Activated CD4-positive, alpha-beta T cell treated with anti-CD3 and anti-CD28 coated beads, Interleukin-2, amount 10 ng/mL, durations not matched to agents 7 days and 5 days (primary cell): ENCODE measurements at regions not wholly inside any gene's neighbourhood (a gene's known extent, or its start where the extent isn't known, plus 50 kb on each side); places are given as distances from the start of the nearest gene placed in this dataset.

Experiments
- CTCF ChIA-PET: fragments of 350-600 bp; sonication (Branson Sonifier 250); formaldehyde crosslinking; loops from one replicate; lab custom pipeline; 2021; ENCODE audit warnings: antibody characterized with exemption; lab: Charles Lee
- POLR2A ChIA-PET: fragments of 350-600 bp; sonication (Branson Sonifier 250); formaldehyde crosslinking; loops from one replicate; lab custom pipeline; 2021; ENCODE audit warnings: antibody characterized with exemption; lab: Charles Lee
- DNase-seq: peaks from one replicate; pipeline ENCODE4 v3.0.0-alpha.2; 2020
- H3K27ac Mint-ChIP-seq: one replicate; pipeline ENCODE4 v1.8.0; 2021; ENCODE audit warnings: mild to moderate bottlenecking, moderate library complexity, mixed read lengths
- H3K27me3 Mint-ChIP-seq: one replicate; pipeline ENCODE4 v1.8.0; 2021; ENCODE audit warnings: mixed read lengths
- H3K36me3 Mint-ChIP-seq: one replicate; pipeline ENCODE4 v1.8.0; 2021; ENCODE audit warnings: low read depth, mixed read lengths
- H3K4me1 Mint-ChIP-seq: one replicate; pipeline ENCODE4 v1.8.0; 2021; ENCODE audit warnings: mixed read lengths
- H3K4me3 Mint-ChIP-seq: one replicate; pipeline ENCODE4 v1.8.0; 2021; ENCODE audit warnings: mild to moderate bottlenecking, moderate library complexity, mixed read lengths
- H3K9me3 Mint-ChIP-seq: one replicate; pipeline ENCODE4 v1.8.0; 2021; ENCODE audit warnings: mixed read lengths

GRCh38 chr2:8053216-8053615 is 628.6 kb upstream of the ID2 start:
- Mint-ChIP-seq H3K27me3 (no peaks in the 10 kb centered on the region), H3K4me1 (peaks cover 16% of the 10 kb centered on the region), H3K27ac (no peak overlapping the region)

GRCh38 chr2:8054070-8054469 is 627.8 kb upstream of the ID2 start:
- H3K27me3 Mint-ChIP-seq = no peaks in the 10 kb centered on the region
- ChIA-PET CTCF (no interaction called here), POLR2A (no interaction called here)
- peaks cover 4% of the 10 kb centered on the region for H3K36me3 Mint-ChIP-seq
- peaks cover 19% of the 10 kb centered on the region for H3K4me1 Mint-ChIP-seq
- no peak overlapping the region for H3K4me3 Mint-ChIP-seq
- peaks cover 18% of the 10 kb centered on the region for H3K9me3 Mint-ChIP-seq
- H3K27ac Mint-ChIP-seq = no peak overlapping the region
- no peak for DNase-seq

More at GRCh38 chr2:8053216-8053615, 628.6 kb upstream of the ID2 start:
- DNase-seq = no peak
- no peak overlapping the region for H3K4me3 Mint-ChIP-seq
- CTCF ChIA-PET = no interaction called here
- POLR2A ChIA-PET = no interaction called here
- H3K36me3 Mint-ChIP-seq = peaks cover 4% of the 10 kb centered on the region
- peaks cover 17% of the 10 kb centered on the region for H3K9me3 Mint-ChIP-seq

GRCh38 chr2:8058652-8059051 is 623.2 kb upstream of the ID2 start:
- DNase-seq = no peak

GRCh38 chr2:8059255-8059654 is 622.6 kb upstream of the ID2 start:
- no peaks in the 10 kb centered on the region for H3K27me3 Mint-ChIP-seq
- peaks cover 6% of the 10 kb centered on the region for H3K36me3 Mint-ChIP-seq
- peaks cover 7% of the 10 kb centered on the region for H3K4me1 Mint-ChIP-seq
- peaks cover 19% of the 10 kb centered on the region for H3K9me3 Mint-ChIP-seq
- no peak overlapping the region for H3K4me3 Mint-ChIP-seq
- no peak for DNase-seq
- H3K27ac Mint-ChIP-seq = no peak overlapping the region
- ChIA-PET POLR2A (no interaction called here), CTCF (no interaction called here)

More at GRCh38 chr2:8058652-8059051, 623.2 kb upstream of the ID2 start:
- Mint-ChIP-seq H3K36me3 (peaks cover 2% of the 10 kb centered on the region), H3K27me3 (no peaks in the 10 kb centered on the region), H3K9me3 (peaks cover 15% of the 10 kb centered on the region), H3K4me3 (no peak overlapping the region), H3K27ac (no peak overlapping the region), H3K4me1 (peaks cover 7% of the 10 kb centered on the region)
- ChIA-PET POLR2A (no interaction called here), CTCF (interaction anchor here (0.6 kb wide), 1 partner anchor 307 kb away, joined by 3 read pairs; no protein-coding TSS in a partner anchor)

- Mint-ChIP-seq H3K4me1 (peaks cover 7% of the 10 kb centered on the region), H3K36me3 (peaks cover 9% of the 10 kb centered on the region), H3K27ac (no peak overlapping the region), H3K9me3 (peaks cover 23% of the 10 kb centered on the region), H3K4me3 (no peak overlapping the region), H3K27me3 (no peaks in the 10 kb centered on the region)
- ChIA-PET CTCF (no interaction called here), POLR2A (no interaction called here)
- DNase-seq = no peak
Measured at GRCh38 chr2:8059794-8060193, 622.1 kb upstream of the ID2 start.

- Mint-ChIP-seq H3K36me3 (peaks cover 7% of the 10 kb centered on the region), H3K27ac (no peak overlapping the region), H3K9me3 (peaks cover 26% of the 10 kb centered on the region), H3K4me1 (peaks cover 7% of the 10 kb centered on the region), H3K27me3 (no peaks in the 10 kb centered on the region), H3K4me3 (no peak overlapping the region)
- DNase-seq = no peak
- POLR2A ChIA-PET = no interaction called here
- CTCF ChIA-PET = interaction anchor here (0.5 kb wide), 1 partner anchor 1098 kb away, joined by 3 read pairs; no protein-coding TSS in a partner anchor
Measured at GRCh38 chr2:8061219-8061618, 620.6 kb upstream of the ID2 start.

- CTCF ChIA-PET = interaction anchor here (1.2 kb wide), 1 partner anchor 9 kb away, joined by 3 read pairs; no protein-coding TSS in a partner anchor
- DNase-seq = no peak
- peaks cover 13% of the 10 kb centered on the region for H3K9me3 Mint-ChIP-seq
- H3K27me3 Mint-ChIP-seq = no peaks in the 10 kb centered on the region
- POLR2A ChIA-PET = no interaction called here
- no peak overlapping the region for H3K4me3 Mint-ChIP-seq
- H3K4me1 Mint-ChIP-seq = peaks cover 3% of the 10 kb centered on the region
- H3K36me3 Mint-ChIP-seq = peaks cover 6% of the 10 kb centered on the region
- no peak overlapping the region for H3K27ac Mint-ChIP-seq
Measured at GRCh38 chr2:8064603-8065002, 617.3 kb upstream of the ID2 start.

GRCh38 chr2:8065191-8065590 is 616.7 kb upstream of the ID2 start:
- ChIA-PET CTCF (interaction anchor here (1.2 kb wide), 1 partner anchor 9 kb away, joined by 3 read pairs; no protein-coding TSS in a partner anchor), POLR2A (no interaction called here)
- H3K36me3 Mint-ChIP-seq = peaks cover 6% of the 10 kb centered on the region
- DNase-seq = no peak
- no peak overlapping the region for H3K4me3 Mint-ChIP-seq
- peaks cover 1% of the 10 kb centered on the region for H3K4me1 Mint-ChIP-seq
- peaks cover 13% of the 10 kb centered on the region for H3K9me3 Mint-ChIP-seq
- H3K27me3 Mint-ChIP-seq = no peaks in the 10 kb centered on the region
- no peak overlapping the region for H3K27ac Mint-ChIP-seq

- POLR2A ChIA-PET = no interaction called here
Measured at GRCh38 chr2:8067784-8068336, 614.0 kb upstream of the ID2 start.

GRCh38 chr2:8072907-8073306 is 608.9 kb upstream of the ID2 start:
- peaks cover 19% of the 10 kb centered on the region for H3K9me3 Mint-ChIP-seq
- H3K27ac Mint-ChIP-seq = no peak overlapping the region
- DNase-seq = no peak
- H3K27me3 Mint-ChIP-seq = no peaks in the 10 kb centered on the region
- peaks cover 14% of the 10 kb centered on the region for H3K36me3 Mint-ChIP-seq
- no peak overlapping the region for H3K4me3 Mint-ChIP-seq
- CTCF ChIA-PET = interaction anchor here (1.4 kb wide), 1 partner anchor 609 kb away, joined by 3 read pairs; the partner anchor contains the start of gene ID2
- peaks cover 16% of the 10 kb centered on the region for H3K4me1 Mint-ChIP-seq
- POLR2A ChIA-PET = no interaction called here

More at GRCh38 chr2:8067784-8068336, 614.0 kb upstream of the ID2 start:
- no peak overlapping the region for H3K4me3 Mint-ChIP-seq
- H3K36me3 Mint-ChIP-seq = peaks cover 6% of the 10 kb centered on the region
- peaks cover 13% of the 10 kb centered on the region for H3K9me3 Mint-ChIP-seq
- no peak for DNase-seq
- CTCF ChIA-PET = no interaction called here
- H3K27ac Mint-ChIP-seq = no peak overlapping the region
- H3K27me3 Mint-ChIP-seq = no peaks in the 10 kb centered on the region
- peaks cover 4% of the 10 kb centered on the region for H3K4me1 Mint-ChIP-seq

GRCh38 chr2:8073916-8074315 is 607.9 kb upstream of the ID2 start:
- no peaks in the 10 kb centered on the region for H3K27me3 Mint-ChIP-seq

GRCh38 chr2:8076448-8077342 is 605.2 kb upstream of the ID2 start:
- POLR2A ChIA-PET = no interaction called here
- H3K27me3 Mint-ChIP-seq = no peaks in the 10 kb centered on the region
- DNase-seq = no peak
- H3K4me3 Mint-ChIP-seq = no peak overlapping the region
- H3K27ac Mint-ChIP-seq = no peak overlapping the region
- peaks cover 16% of the 10 kb centered on the region for H3K36me3 Mint-ChIP-seq
- peaks cover 32% of the 10 kb centered on the region for H3K9me3 Mint-ChIP-seq
- peaks cover 12% of the 10 kb centered on the region for H3K4me1 Mint-ChIP-seq
- CTCF ChIA-PET = interaction anchor here (0.6 kb wide), 1 partner anchor 1199 kb away, joined by 3 read pairs; the partner anchor contains the start of gene RSAD2

More at GRCh38 chr2:8073916-8074315, 607.9 kb upstream of the ID2 start:
- Mint-ChIP-seq H3K4me1 (peaks cover 16% of the 10 kb centered on the region), H3K27ac (no peak overlapping the region), H3K4me3 (no peak overlapping the region), H3K9me3 (peaks cover 26% of the 10 kb centered on the region), H3K36me3 (peaks cover 16% of the 10 kb centered on the region)
- no peak for DNase-seq
- POLR2A ChIA-PET = no interaction called here
- CTCF ChIA-PET = interaction anchor here (0.7 to 1.4 kb wide), 2 partner anchors 9 to 608 kb away, joined by 3 read pairs; partner anchors contain the start of gene ID2

GRCh38 chr2:8078705-8079104 is 603.2 kb upstream of the ID2 start:
- Mint-ChIP-seq H3K27ac (no peak overlapping the region), H3K27me3 (no peaks in the 10 kb centered on the region), H3K4me1 (peaks cover 12% of the 10 kb centered on the region), H3K36me3 (peaks cover 16% of the 10 kb centered on the region), H3K4me3 (no peak overlapping the region), H3K9me3 (peaks cover 32% of the 10 kb centered on the region)
- CTCF ChIA-PET = interaction anchor here (1.3 to 1.5 kb wide), 2 partner anchors 10 kb away, joined by 3 read pairs; no protein-coding TSS in a partner anchor
- POLR2A ChIA-PET = no interaction called here
- no peak for DNase-seq
